Cardiac septum (tissue), 1 donor: ENCODE measurements at regions not wholly inside any gene's neighbourhood (a gene's known extent, or its start where the extent isn't known, plus 50 kb on each side); places are given as distances from the start of the nearest gene placed in this dataset.

Source experiments
- DNase-seq: peaks from one replicate; pipeline ENCODE4 v3.0.0-alpha.2; 2020; ENCODE audit warnings: low spot score
- intact Hi-C: fragments of 100-400 bp; cut with DNase I; formaldehyde crosslinking; loops from one replicate; pipeline ENCODE4 v1.14.0; 2022
- donor health status: DM: no; HTN: no; CAD: no.

DNA sequence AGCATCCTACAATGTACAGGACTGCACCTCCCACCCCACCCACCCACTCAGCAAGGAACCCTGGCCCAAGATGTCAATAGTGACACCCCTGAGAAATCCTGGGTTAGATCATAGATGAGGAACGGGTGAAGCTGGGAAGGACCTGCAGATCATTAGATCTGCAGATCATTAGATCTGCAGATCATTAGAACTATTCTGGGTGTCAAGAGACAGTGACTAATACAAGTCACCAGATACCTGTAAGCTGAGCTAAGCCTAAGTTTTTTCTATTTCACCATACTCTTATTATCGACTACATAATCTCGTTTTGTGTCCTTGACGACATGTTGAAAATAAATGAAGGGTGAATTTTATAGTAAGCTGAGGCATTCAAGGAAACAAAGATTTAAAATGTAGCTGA lies 325.7 kb downstream of the DUSP10 start:
- DNase-seq = no peak
- intact Hi-C loops = no loop called here

DNA sequence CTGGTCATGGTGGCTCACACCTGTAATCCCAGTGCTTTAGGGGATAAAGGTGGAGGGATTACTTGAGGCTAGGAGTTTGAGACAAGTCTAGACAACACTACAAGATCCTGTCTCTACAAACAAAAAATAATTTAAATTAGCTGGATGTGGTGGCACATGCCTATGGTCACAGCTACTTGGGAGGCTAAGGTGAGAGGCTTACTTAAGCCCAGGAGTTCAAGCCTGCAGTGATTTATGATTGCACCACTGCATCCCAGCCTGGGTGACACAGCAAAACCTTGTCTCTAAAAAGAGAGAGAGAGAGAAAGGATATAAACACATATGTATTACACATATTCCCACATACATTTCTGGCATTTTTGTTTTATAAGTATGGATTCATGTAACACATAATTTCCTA lies 325.2 kb downstream of the DUSP10 start:
- intact Hi-C loops = no loop called here
- no peak for DNase-seq

DNA sequence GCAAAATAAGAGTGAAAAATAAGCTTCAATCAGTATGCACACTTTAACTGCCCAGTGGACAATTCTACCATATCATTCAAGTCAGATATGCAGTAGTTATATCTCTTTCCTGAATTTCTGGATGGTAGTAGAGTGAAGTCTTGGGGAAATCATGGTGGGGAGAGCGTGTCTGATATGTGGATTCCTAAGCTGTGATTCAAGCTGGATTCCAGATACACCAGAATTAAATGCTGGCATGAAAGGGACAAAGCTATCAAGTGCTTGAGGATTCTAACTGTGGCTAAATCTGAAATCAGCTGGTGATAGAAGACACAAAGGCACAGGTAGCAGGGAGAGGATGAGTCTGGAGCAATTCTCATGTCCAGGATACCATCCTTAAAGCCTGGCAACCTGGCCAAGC lies 323.5 kb downstream of the DUSP10 start:
- intact Hi-C loops = no loop called here
- no peak for DNase-seq

DNA sequence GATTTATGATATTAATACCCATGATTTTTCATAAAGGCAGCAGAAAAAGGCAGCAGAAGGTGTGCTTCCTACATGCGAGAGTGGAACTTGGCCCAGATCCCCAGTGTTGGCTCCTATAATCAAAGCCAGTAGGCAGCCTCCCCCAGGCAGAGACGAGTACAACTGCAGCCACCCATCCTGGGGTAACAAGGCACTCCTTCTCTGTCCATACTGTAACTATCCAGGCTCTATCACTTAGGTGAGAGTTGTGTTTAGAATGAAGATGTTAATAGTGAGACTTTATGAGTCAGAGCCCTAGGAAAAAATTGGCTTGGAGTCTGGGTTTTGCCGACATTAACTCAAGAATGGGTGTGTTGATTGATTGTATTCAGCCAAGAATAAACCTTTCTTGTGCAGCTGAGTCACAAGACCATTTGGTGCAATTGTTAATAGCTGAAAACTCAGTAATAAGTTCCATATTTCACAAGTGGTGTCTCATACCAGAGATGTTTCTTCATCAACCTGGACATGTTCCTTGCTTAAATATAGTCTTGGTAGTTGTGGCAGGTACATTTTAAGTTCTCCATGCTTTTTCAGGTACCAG lies 322.3 kb downstream of the DUSP10 start:
- intact Hi-C loops = no loop called here
- no peak for DNase-seq

DNA sequence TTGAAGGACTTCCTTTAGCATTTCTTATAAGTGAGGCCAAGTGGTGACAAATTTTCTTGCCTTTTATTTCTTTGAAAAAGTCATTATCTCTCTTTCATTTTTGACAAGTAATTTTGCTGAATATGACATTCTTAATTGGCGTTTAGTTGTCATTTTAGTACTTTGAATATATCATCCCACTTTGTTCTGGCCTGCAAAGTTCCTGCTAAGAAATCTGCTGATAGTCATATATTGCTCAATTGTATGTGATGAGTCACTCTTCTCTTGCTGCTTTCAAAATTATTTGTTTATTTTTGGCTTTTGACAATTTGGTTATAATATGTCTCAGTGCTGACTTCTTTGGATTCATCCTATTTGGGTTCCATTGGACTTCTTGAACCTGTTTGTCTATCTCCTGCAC lies 312.6 kb downstream of the DUSP10 start:
- DNase-seq = no peak
- intact Hi-C loops = no loop called here

DNA sequence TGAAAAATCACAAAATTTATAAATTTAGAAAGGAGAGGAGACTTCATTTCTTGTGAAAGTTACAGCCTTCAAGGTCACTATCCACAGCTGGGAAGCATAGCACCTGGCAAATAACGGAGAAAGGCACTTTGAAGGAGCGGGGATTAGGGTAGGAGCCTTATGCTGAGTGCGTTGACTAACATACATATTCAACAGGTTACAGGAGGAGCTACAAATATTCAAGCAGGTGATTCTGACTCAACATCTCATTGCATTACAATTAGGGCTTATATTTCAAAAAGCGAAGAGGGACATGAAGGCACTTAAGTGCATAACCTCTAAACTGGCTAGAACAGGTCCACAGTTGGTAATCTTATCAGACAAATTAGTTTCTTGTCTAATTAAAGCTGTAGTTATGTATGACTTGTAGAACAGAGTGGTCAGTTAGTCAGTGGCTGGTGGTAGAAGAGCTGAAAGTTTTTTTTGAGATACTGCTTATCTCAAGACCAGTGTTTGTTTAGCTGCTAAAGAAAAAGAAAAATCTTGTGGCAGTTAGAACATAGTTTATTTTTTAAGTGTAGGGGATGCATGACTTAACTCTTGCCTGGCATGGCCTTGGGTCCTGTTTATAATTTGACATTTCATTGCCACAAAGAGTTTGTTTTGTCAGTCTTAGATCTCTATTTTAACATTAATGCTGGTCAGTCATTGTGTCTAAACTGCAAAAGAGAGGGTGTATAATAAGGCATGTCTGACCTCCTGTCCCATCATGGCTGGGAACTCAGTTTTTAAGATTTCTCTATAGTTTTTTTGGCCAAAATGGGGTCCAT lies 311.5 kb downstream of the DUSP10 start:
- intact Hi-C loops = loop anchor here (2.0 to 5.0 kb wide), 2 partner anchors 168 to 620 kb away; no protein-coding TSS in a partner anchor
- no peak for DNase-seq

DNA sequence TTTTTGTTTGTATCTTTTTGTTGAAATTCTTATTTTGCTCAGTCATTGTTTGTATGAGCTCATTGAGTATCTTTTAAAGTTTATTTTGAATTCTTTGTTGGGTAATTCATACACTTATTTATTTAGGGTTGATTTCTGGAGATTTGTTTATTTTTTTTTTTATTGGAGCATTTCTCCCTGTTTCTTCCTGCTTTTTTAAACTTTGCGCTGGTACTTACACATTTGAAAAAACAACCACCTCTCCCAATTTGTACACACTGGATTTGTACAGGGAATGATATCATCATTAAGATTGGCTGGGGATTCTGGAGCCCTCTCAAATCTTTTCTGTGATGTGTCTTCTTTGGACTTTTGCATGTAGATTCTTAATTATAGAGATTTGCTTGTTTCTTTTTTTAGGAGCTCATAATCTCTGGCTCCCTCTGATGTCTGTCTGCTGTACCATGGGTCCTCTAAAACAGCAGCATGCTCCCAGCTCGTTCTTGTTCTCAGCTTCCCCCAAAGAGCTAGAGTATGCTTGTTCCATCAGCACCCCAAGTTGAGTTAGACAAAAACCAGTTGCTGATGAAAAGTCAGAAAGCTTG lies 310.7 kb downstream of the DUSP10 start:
- DNase-seq = no peak
- intact Hi-C loops = loop anchor here (2.0 to 5.0 kb wide), 2 partner anchors 169 to 620 kb away; no protein-coding TSS in a partner anchor

DNA sequence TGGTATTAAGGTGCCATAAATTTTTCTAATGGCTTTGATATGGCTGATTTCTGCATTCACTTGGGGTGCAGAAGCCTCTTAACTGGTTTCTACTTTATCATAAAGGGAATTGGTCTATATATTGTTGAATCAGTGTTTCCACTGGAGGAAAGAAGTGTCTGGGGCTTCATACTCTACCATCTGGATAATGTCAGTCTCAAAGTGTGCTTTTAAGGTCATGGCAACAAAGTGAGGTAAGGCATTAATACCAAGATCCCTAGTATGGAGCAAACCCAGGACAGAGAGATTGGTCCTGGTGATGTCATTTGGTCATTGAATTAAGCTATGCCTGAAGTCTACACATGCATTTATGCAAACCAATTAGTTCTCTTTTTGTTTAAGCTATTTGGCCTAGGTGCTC lies 309.9 kb downstream of the DUSP10 start:
- intact Hi-C loops = loop anchor here (2.0 to 5.0 kb wide), 2 partner anchors 170 to 621 kb away; no protein-coding TSS in a partner anchor
- no peak for DNase-seq

DNA sequence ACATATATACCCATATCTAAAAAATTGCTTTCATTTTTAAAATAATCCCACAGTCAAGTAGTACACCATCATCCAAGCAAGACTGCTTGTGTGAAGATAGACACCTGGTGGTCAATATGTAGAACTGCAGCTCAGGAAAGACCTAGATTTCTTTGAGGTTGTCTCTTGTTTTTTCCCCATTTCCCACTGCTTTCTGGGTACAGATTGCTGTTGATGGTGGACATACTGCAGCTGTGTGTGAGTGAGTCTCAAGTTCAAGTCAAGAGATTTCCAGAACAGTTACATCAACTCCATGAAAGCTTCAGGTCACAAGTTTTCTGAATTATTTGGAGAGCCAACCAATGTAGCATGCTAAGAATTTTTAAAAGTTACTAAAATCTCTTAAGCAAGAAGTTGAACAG lies 306.4 kb downstream of the DUSP10 start:
- intact Hi-C loops = loop anchor here (2.0 to 5.0 kb wide), 2 partner anchors 233 to 563 kb away; no protein-coding TSS in a partner anchor
- no peak for DNase-seq

DNA sequence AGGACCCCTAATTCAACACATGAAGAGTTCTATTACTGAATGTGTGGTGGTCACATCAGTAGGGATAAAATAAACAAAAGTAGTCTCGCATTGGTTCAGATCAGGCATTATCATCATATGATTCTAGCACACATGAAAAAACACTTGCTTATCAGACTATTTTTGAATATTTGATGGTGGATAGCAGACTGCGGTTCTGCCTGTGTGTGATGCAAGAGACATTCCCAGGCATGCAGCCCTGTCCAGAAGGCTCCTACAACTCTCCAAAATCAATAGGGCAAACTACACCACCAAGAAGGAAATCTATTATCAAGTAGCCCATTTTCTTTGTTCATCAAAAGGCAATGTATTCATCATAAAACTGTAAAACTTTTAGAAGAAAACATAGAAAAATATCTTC lies 304.7 kb downstream of the DUSP10 start:
- DNase-seq = no peak
- intact Hi-C loops = loop anchor here (5.0 kb wide), 1 partner anchor 235 kb away; no protein-coding TSS in a partner anchor

DNA sequence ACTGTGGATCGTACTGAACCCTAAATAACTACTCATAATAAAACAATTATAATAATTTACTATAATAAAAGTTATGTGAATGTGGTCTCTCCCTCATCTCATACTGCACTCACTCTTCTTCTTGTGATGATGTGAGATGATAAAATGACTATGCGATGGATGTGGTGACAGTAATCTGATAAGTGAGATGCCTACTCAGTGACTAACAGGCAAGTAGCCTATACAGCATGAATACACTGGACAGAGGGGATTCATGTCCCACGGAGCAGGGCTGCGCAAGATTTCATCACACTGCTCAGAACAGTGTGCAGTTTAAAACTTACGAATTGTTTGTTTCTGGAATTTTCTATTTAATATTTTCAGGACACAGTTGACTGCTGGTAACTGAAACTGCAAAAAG lies 304.0 kb downstream of the DUSP10 start:
- intact Hi-C loops = loop anchor here (5.0 kb wide), 1 partner anchor 236 kb away; no protein-coding TSS in a partner anchor
- DNase-seq = no peak

DNA sequence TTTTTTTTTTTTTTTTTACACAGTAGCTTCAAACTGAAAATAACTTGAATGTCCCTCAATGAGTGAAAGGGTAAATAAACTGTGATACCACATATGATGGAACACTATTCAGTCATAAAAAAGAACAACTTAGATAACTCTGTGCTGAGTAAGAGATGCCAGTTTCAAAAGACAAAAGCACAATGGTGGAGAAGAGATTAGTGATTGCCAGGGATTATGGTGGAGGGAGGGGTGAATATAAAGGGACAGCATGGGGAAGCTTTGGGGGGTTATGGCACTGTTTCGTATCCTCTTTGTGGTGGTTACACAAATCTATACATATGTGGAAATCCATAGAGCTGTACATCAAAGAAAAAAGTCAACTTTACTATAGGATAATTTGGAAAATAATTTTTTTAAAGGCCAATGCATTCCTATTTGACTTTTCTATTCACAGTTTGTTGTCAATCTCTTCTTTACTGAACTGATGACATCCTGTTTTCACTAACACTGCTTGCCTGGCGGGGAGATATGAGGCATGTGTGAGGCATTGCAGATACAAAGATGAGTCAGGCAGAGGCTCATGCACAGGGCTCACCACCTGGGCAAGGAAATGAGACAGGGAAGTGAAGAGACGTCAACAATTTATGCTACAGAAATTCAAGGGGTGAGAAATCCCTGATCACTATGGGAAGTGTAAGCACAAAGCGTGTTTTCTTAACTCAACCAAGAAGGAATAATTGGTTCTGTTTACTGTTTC lies 302.7 kb downstream of the DUSP10 start:
- intact Hi-C loops = loop anchor here (5.0 kb wide), 1 partner anchor 237 kb away; no protein-coding TSS in a partner anchor
- no peak for DNase-seq

DNA sequence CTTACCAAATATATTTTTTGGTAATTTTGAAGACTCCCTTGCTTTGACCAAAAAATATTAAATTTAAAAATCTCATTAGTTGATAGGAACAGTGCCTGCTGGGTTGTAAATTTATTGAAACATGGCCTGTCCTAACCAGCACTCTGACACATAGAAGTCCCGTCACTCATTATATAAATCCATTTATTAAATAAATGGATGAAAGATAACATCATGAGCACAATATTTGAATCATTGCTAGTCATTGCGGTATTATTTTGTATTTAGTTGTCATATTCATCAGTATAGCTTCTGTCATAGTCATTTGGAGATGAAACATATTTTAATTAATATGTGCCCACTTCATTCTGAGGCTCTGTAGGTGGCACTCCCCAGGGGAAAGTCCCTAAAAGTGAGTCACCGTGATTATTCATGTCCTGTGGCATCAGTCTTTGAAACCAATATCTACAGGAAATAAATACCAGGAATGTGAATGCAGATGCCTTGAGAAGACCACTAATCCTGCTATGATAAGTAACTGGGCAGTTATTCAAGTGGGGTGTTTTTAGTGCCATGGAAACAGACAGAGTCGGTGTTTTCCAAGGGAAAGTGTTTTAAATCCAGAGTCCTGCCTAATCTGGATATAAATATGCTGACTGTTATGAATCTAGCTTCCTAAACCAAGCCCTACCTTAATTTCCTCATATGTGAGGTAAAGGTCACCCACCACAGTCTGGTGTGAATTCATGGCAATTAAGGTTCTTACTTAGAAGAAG lies 302.0 kb downstream of the DUSP10 start:
- DNase-seq = no peak
- intact Hi-C loops = loop anchor here (5.0 kb wide), 1 partner anchor 238 kb away; no protein-coding TSS in a partner anchor

DNA sequence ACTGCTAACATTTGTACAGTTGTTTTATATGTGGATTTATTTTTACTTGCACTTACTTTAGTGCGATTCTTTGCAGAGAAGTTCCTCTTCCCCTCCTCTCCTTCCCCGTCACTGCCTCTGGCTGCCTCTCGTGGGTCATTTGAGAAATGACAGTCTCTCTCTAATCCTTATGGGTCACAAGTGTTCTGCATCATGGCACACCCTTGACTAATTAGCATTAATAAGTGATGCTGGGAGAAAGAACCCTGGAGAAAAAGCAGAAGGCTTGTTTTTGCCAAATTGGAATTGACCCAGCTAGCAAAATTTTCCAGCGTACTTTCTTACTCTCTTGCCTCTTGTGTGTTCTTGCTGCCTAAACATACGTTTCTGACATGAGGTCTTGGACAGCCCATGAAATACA lies 301.2 kb downstream of the DUSP10 start:
- DNase-seq = no peak
- intact Hi-C loops = no loop called here

DNA sequence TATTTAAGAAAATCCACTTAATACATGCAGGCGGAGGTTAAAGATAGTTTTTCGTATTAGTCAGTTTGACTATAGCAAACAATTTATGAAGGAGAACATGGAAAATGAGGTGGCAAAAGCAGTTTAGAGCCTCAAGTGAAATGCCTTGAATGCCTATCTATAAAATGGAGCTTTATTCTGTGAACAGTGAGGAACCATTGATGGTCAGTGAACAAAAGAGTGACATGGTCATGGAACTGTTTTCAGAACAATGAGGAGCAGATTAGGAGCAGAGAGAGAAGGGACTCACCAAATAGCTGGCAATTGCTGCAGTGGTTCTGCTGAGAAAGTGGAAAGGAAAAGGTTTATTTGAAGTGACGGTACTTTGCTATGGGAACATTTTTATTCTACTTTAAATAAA lies 299.8 kb downstream of the DUSP10 start:
- no peak for DNase-seq
- intact Hi-C loops = no loop called here

DNA sequence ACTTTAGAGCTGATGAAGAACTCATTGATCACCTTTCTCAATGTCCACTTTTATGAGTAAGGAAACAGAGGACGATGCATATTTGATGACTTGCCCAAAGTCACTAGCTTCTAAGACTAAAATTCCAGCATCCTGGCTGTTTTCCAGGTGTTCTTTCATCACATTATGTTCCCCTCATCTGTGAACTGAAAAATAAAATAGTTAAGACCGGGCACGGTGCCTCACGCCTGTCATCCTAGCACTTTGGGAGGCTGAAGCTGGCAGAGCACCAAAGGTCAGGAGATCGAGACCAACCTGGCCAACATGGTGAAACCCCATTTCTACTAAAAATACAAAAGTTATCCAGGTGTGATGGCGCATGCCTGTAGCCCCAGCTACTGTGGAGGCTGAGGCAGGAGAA lies 297.5 kb downstream of the DUSP10 start:
- intact Hi-C loops = no loop called here
- DNase-seq = no peak

DNA sequence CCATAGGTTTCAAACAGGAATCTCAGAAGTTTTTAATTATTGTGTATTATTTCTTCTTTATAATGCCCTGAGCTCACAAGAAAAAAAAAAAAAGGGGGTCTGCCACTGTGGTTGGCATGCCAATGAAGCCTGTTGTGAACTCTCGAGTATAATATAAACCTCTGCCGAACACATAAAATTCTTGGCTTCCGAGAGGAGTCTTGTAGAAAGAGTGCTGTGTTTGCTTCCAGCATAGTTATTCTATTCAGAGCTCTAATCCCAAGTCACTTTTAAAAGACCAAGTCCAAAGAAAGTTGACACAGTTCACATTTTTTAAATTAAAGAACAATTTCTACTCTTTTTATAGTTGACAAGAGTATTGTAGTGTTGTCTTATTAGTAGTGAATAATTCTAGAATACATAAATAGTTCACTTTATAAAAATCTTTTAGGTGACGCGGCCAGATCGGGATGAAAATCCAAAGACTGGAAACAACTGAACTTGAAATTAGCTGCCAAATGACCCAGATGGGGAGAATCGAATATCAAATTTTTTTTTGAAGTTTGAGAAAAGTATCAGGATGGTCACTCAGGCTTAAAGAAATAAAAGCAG lies 293.2 kb downstream of the DUSP10 start:
- intact Hi-C loops = no loop called here
- DNase-seq = no peak

DNA sequence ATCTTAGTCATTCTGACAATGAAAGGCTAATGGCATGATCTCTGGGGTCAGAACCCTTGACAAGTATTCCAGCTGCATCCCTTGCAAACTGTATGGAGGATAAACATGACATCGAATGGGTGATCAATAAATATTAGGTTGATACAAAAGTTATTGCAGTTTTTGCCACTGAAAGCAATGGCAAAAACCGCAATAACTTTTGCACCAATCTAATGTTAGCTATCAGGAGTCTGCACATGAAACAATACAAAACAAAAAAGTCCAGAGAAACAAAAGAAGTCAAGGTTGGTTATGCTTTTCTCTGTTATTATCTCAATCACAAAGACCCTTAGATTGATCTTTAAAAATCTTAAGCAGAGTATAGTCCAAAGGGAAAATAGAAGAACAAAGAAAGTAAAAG lies 292.7 kb downstream of the DUSP10 start:
- no peak for DNase-seq
- intact Hi-C loops = no loop called here
